Esophagus squamous epithelium (tissue), 5 donors: ENCODE measurements at regions not wholly inside any gene's neighbourhood (a gene's known extent, or its start where the extent isn't known, plus 50 kb on each side); places are given as distances from the start of the nearest gene placed in this dataset.

Experiments
- DNase-seq: peaks from one replicate; lab custom pipeline; 2025; lab: John Stamatoyannopoulos, UW
- H3K27ac ChIP-seq, 4 donors: fragments of 200-600 bp; sonication (generic); one replicate each; pipeline ENCODE4 v1.5.1; 2016 to 2019; ENCODE audit warnings: mild to moderate bottlenecking in 1 of 4
- H3K27me3 ChIP-seq, 4 donors: fragments of 200-600 bp; sonication (generic); 1 replicate in 3 of 4; 2 replicates in 1 of 4; pipeline versions ENCODE4 v1.5.1 to v1.6.0; 2017 to 2021; ENCODE audit warnings: antibody characterized with exemption in 1 of 4
- H3K36me3 ChIP-seq, 3 donors: fragments of 200-600 bp; sonication (generic); one replicate each; pipeline ENCODE4 v1.5.1; 2016 to 2019
- H3K4me1 ChIP-seq, 3 donors: fragments of 200-600 bp; sonication (generic); one replicate each; pipeline ENCODE4 v1.5.1; 2017 to 2019
- H3K4me3 ChIP-seq, 4 donors: fragments of 200-600 bp; sonication (generic); 1 replicate in 3 of 4; 2 replicates in 1 of 4; pipeline ENCODE4 v1.5.1; 2016 to 2019; ENCODE audit warnings: mild to moderate bottlenecking in 2 of 4, moderate library complexity in 1 of 4
- H3K9me3 ChIP-seq, 3 donors: fragments of 200-600 bp; sonication (generic); one replicate each; pipeline ENCODE4 v1.5.1; 2016 to 2019
- CTCF ChIP-seq, 6 experiments: fragments of 450-650 bp in 4 of 6; fragments of 200-600 bp in 2 of 6; sonication (generic) in 2 of 6; IDR thresholded peaks; one replicate each; pipeline ENCODE4 v1.5.1; 2016 to 2019; ENCODE audit warnings: antibody characterized with exemption in 6 of 6, mild to moderate bottlenecking in 4 of 6, moderate library complexity in 4 of 6
- POLR2A ChIP-seq, 4 donors: fragments of 450-650 bp; IDR thresholded peaks; one replicate each; pipeline ENCODE4 v1.6.1; 2017; ENCODE audit warnings: antibody characterized with exemption in 4 of 4, mild to moderate bottlenecking in 4 of 4, moderate library complexity in 3 of 4
- WGBS, 2 donors: methylation state at CpG; one replicate each; pipeline ENCODE4 v1.1.5; 2018; 5-methylcytosine and 5-hydroxymethylcytosine counted together
- intact Hi-C: fragments of 100-400 bp; cut with DNase I; formaldehyde crosslinking; loops from one replicate; pipeline ENCODE4 v1.15.0; 2022
- donor health status: DM: yes; HTN: yes; CAD: no.

GRCh38 chr15:53837263-53837662 lies 77.8 kb upstream of the WDR72 start:
- Histone ChIP-seq H3K27ac (no peak overlapping the region), H3K36me3 (no peaks in the 10 kb centered on the region), H3K9me3 (no peaks in the 10 kb centered on the region), H3K4me1 (peaks cover 0 to 16% (median 0%) of the 10 kb centered on the region in 3 donors), H3K27me3 (no peaks in the 10 kb centered on the region), H3K4me3 (no peak overlapping the region)
- WGBS, 2 donors: 16 to 31% methylated on average over 3 of the region's 3 CpGs
- intact Hi-C loops: no loop called here
- DNase-seq: no peak
- TF ChIP-seq POLR2A (IDR thresholded peaks at IDR 0.05) (no peak), CTCF (IDR thresholded peaks at IDR 0.05) (no peak)

GRCh38 chr15:53836618-53837017 lies 77.2 kb upstream of the WDR72 start:
- WGBS, 2 donors: 42 to 43% methylated on average over 4 of the region's 4 CpGs

GRCh38 chr15:53835309-53835708 lies 75.8 kb upstream of the WDR72 start:
- DNase-seq: no peak
- H3K27ac ChIP-seq: no peak overlapping the region
- H3K36me3 ChIP-seq: no peaks in the 10 kb centered on the region
- peaks cover 0 to 22% (median 0%) of the 10 kb centered on the region in 3 donors for H3K4me1 ChIP-seq
- no peak overlapping the region for H3K4me3 ChIP-seq
- intact Hi-C loops: no loop called here
- 67 to 79% methylated on average over 2 of the region's 2 CpGs for WGBS, 2 donors
- TF ChIP-seq POLR2A (IDR thresholded peaks at IDR 0.05) (no peak), CTCF (IDR thresholded peaks at IDR 0.05) (no peak)
- H3K9me3 ChIP-seq: no peaks in the 10 kb centered on the region
- H3K27me3 ChIP-seq: no peaks in the 10 kb centered on the region

More at GRCh38 chr15:53836618-53837017, 77.2 kb upstream of the WDR72 start:
- intact Hi-C loops: no loop called here
- TF ChIP-seq CTCF (IDR thresholded peaks at IDR 0.05) (no peak), POLR2A (IDR thresholded peaks at IDR 0.05) (no peak)
- no peak overlapping the region for H3K27ac ChIP-seq
- H3K27me3 ChIP-seq: no peaks in the 10 kb centered on the region
- no peaks in the 10 kb centered on the region for H3K9me3 ChIP-seq
- peaks cover 0 to 22% (median 0%) of the 10 kb centered on the region in 3 donors for H3K4me1 ChIP-seq
- no peak overlapping the region for H3K4me3 ChIP-seq
- DNase-seq: no peak
- H3K36me3 ChIP-seq: no peaks in the 10 kb centered on the region

GRCh38 chr15:53834214-53834613 lies 74.8 kb upstream of the WDR72 start:
- WGBS, 2 donors: 34 to 64% methylated on average over 2 of the region's 2 CpGs
- TF ChIP-seq CTCF (IDR thresholded peaks at IDR 0.05) (no peak), POLR2A (IDR thresholded peaks at IDR 0.05) (no peak)

GRCh38 chr15:53833134-53833624 lies 73.7 kb upstream of the WDR72 start:
- Histone ChIP-seq H3K4me3 (no peak overlapping the region), H3K36me3 (no peaks in the 10 kb centered on the region), H3K27me3 (no peaks in the 10 kb centered on the region), H3K27ac (no peak overlapping the region), H3K4me1 (peaks cover 0 to 22% (median 0%) of the 10 kb centered on the region in 3 donors), H3K9me3 (no peaks in the 10 kb centered on the region)
- no peak for TF ChIP-seq POLR2A (IDR thresholded peaks at IDR 0.05)
- TF ChIP-seq CTCF (IDR thresholded peaks at IDR 0.05): no peak
- intact Hi-C loops: no loop called here
- no peak for DNase-seq
- 32 to 42% methylated on average over 4 of the region's 4 CpGs for WGBS, 2 donors

More at GRCh38 chr15:53834214-53834613, 74.8 kb upstream of the WDR72 start:
- no peak overlapping the region for H3K4me3 ChIP-seq
- DNase-seq: no peak
- intact Hi-C loops: no loop called here
- no peaks in the 10 kb centered on the region for H3K36me3 ChIP-seq
- no peaks in the 10 kb centered on the region for H3K9me3 ChIP-seq
- no peaks in the 10 kb centered on the region for H3K27me3 ChIP-seq
- no peak overlapping the region for H3K27ac ChIP-seq
- peaks cover 0 to 22% (median 0%) of the 10 kb centered on the region in 3 donors for H3K4me1 ChIP-seq
